Activated CD4-positive, alpha-beta T cell treated with anti-CD3 and anti-CD28 coated beads for 48 hours (primary cell): ENCODE measurements at regions not wholly inside any gene's neighbourhood (a gene's known extent, or its start where the extent isn't known, plus 50 kb on each side); places are given as distances from the start of the nearest gene placed in this dataset.

Experiments used
- DNase-seq: peaks from one replicate; pipeline ENCODE4 v3.0.0-alpha.2; 2020

DNA sequence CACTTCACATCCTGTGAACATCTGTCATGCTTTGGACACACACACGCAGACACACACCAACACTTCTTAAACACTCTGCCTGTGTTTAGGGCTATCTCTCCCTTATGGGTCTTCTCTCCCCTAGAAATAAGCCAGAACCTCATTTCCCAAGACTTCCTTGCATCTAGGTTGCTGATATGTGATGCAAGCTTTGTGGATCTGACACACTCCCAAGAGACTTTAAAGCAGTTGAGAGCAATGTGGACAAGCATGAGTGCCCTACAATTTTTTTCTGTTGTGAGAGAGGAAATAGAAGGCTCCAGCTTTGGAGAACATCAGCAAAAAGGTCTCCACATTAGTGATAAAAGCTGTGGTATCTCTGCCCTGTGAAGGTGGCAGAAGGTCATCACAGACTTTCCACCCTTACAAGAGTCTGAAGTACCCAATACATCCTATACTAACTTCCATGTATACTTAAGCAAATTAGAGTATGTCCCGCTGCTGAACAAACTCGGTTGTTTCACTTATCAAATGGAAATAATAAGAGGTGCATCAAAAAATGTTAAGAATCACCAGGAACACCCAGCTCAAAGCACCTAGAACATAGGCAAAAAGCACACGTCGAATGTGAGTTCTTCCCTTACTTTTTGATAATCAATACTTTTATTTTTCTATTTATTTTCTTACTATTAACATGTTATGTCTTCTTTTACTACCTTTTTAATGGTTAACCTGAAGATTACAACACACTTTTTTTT is 267.6 kb downstream of the SETD4 start:
- DNase-seq, result no peak

GRCh38 chr21:35791541-35792325 is 268.6 kb downstream of the SETD4 start:
- no peak for DNase-seq

- no peak for DNase-seq
Measured at GRCh38 chr21:35783721-35784120, 276.6 kb downstream of the SETD4 start.

GRCh38 chr21:35782667-35783066 is 277.7 kb downstream of the SETD4 start:
- DNase-seq, result no peak

GRCh38 chr21:35780983-35781382 is 279.3 kb downstream of the SETD4 start:
- no peak for DNase-seq

DNA sequence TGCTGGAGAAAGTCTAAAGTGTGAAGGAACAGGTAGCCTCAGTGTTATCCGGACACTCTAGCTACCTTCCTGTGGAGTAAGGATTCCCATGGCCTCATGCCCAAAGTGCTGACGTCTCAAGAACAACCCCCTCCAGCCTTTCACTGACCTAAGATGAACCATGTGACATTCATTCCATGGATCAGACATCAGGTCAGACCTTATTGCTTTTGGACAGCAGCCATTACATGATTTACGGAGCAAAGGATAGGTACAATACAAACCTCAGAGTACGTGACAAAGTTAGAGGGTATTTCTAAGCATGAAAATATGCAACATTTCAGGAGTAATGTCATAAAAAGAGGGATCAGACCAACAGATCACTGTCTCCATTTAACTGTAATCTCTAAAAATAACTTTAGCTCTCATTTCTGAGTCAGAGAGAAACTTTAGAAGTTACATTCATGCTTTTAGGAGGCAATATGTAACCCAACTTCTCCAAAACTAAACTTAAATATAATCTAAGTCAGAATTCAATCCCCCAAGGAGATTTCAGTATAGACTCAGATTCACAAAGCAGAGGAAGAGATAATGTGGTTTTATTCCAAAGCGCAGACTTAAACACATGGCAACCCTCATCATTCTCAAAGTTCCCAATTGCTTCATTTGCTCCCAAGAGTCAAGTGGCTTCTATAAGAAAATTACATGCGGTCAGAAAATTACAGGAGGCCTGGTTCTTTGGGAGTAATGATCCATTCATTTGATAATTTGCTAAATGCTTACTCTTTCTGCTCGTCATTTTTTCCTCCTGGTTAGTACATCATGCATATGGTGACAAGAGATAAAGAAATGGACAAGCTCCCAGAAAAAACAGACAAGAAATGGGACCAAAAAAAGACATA is 280.4 kb downstream of the SETD4 start:
- no peak for DNase-seq

DNA sequence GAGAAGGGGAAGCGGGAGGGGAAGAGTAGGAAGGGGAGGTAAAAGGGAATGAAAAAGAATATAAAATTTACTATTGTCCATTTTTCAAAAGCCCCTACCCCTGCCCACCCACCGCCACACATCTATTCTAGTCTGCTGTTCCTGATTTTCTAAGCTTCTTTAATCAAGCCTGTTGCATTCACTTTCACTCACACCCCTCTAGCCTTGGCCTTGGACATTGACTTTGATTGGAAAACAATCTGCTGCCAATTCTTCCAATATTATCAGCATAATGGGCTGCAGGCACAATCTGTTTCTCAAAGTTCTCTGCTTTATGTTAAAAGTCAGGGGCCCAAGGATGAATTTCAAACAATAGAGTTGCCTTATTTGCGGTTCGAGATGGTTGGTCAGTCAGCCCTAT is 281.2 kb downstream of the SETD4 start:
- DNase-seq, result no peak

- DNase-seq, result no peak
Measured at GRCh38 chr21:35777081-35777480, 283.2 kb downstream of the SETD4 start.

DNA sequence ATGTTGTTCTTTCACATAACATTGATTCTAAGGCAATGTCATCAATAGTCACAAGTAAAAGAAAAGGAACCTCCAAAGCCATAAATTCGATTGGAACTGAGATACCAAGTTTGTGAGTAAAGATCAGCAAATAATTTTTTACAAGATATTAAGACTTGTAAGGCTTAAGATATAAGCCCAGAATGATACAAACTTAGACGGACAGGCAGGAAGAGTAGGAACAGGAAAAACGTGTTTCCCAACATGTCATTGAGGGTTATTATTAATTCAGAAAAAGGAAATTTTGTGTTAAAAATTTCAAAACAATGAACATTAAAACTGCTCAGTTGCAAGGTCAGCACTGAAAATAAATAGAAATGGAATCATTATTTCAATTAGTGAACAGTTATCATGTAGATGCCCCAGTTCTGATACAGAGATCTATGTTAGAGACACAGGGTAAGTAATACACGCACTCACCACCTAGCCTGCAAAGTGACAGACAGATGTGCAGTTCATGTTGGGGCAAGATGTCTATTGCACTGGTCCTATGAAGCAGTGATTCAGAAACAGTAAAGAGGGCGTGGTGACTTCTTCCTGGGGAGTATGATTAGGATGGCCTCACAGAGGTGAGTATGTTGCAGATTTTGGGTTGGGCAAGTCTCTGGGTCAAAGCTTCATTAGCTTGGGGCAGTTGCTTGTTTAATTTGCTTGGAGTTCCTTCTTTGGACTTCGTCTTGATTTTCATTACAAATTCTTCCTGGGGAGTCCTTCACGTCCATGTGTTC is 284.4 kb downstream of the SETD4 start:
- DNase-seq, result no peak

DNA sequence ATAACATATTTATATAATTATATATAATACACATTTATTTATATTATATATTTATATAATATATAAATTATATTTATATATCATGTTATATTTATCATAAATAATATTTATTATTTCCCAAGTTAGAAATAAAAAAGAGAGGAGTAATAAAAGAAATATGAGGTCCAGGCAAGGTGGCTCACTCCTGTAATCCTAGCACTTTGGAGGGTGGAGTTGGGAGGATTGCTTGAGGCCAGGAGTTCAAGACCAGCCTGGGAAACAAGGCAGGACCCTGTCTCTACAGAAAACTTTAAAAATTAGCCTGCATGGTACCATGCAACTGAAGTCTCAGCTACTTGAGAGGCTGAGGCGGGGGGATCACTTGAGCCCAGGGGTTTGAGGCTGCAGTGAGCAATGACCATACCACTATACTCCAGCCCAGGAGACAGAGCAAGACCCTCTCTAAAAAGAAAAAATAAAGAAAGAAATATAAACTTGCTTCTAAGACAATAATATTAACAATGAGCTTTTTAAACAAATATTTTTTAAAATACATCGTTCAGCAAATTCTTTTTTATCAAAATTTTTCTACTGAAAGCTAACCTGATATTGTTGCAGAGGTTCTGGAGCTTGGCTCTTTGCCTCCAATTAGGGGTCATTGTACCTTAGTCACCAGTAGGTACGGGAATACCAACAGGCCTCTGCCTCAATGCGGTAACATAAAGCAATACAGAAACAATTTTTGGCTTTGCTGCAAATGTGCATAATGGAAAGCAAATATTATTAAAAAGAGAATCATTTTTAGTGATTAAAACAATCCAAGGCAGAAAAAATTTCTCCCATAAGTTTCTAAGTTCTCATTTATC is 290.0 kb downstream of the SETD4 start:
- no peak for DNase-seq

DNA sequence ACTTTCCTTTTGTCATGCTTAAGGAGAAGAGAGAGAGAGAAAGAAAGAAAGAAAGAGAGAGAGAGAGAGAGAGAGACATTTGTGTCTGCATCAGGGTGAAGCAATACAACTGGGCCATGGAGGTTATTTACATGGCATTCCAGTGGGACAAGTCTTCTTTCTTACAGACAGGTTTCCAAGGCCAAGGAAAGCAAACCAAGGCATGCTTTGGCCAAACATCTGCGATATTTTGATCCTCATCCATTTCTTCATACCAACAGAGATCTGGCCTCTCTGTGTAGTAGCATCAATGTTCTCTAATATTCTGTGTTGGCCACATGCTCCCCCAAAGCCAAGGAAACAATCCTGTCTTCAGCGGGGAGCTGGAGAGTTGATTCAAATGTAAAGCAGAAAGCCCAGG is 292.1 kb downstream of the SETD4 start:
- no peak for DNase-seq

- no peak for DNase-seq
Measured at GRCh38 chr21:35764586-35764985, 295.7 kb downstream of the SETD4 start.

- DNase-seq, result no peak
Measured at GRCh38 chr21:35764077-35764476, 296.2 kb downstream of the SETD4 start.

GRCh38 chr21:35754583-35754982 is 305.7 kb downstream of the SETD4 start:
- no peak for DNase-seq

DNA sequence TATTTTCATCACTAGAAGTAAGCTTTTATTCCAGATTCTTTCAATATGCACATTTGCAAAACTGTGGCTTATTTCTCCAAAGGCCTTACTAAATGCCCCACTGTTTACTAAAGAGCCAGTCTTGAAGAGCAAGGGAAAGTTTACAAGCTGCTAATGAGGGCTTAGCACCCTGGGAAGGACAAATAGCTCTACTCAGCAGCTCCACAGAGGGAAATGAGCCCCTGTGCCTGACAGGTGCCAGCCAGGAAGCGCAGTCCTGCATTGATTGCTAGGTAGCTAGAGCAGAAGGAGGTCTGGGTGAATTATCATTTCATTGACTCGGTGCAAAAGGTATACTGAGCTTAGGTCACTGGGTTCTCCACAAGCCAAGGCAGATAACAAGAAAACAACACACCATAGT is 307.0 kb downstream of the SETD4 start:
- no peak for DNase-seq

- DNase-seq, result no peak
Measured at GRCh38 chr21:35751171-35751570, 309.2 kb downstream of the SETD4 start.

DNA sequence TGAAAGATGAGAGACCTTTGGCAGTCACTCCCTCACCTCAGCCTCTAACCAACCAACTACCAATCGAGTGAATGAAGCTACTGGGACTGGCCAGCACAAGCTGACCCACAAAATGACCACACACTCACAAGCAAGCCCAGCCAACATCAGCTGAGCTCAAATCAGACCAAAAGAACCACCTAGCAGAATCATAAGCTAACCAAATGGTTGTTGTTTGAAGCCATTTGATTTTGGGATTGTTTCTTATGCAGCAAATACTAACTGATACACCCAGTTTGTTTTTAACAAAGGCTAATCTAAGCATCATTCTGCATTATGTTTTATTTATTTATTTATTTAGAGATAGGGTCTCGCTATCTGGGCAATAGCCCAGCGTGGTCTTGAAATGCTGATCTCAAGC is 310.4 kb downstream of the SETD4 start:
- no peak for DNase-seq

DNA sequence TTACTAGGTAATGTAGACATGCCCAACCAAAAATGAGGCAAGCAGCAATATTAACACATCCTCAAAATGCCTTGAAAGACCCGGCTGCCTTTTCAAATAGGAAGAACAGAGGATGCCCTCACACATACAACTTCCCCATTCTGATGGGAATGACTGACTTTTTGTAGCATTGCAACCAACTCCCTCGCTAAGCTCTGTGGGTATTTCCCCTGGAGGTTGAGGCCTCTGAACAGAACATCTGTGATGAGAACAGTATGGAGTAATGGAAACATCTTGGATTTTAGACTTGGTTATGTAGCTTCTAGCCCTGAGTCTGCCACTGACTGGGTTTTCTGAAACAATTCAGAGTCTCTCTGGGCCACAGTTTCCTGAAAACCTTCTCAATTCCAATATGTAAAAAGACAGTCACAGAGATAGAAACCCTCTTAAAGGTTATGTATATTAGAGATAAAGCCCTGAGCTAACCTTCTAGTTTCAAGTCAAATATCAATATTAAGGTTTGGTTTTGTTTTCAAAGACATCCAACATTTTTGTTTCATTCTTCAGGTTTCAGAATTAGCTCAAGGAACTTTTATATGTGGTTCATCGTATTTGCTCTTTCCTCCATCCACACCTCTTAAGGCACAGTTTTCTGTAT is 311.5 kb downstream of the SETD4 start:
- no peak for DNase-seq

DNA sequence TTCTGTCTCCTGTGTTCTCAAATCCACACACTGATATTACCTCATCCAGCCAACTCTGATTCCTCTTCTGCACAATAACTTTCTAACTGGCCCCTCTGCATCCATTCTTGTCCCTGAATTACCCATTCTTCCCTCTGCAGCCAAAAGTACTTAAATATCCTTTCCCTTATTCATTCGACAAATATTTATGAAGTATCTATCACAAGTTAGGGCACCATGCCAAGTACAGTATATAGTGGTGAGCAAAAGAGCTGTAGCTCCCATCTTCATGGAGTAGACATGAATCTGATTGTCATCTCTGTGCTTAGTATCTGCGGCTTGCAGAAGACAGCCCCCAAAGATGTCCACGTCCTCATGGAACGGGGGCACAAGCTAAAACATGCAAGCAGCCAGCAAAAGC is 316.8 kb downstream of the SETD4 start:
- no peak for DNase-seq

GRCh38 chr21:35738347-35738961 is 321.9 kb downstream of the SETD4 start:
- DNase-seq, result no peak

- DNase-seq, result no peak
Measured at GRCh38 chr21:35737899-35738346, 322.4 kb downstream of the SETD4 start.
